ENCODE measurements at regions not wholly inside any gene's neighbourhood (a gene's known extent, or its start where the extent isn't known, plus 50 kb on each side); places are given as distances from the start of the nearest gene placed in this dataset.
A peak's percentile ranks its signal among the peaks of the same experiment; 100 is the strongest.

DNA sequence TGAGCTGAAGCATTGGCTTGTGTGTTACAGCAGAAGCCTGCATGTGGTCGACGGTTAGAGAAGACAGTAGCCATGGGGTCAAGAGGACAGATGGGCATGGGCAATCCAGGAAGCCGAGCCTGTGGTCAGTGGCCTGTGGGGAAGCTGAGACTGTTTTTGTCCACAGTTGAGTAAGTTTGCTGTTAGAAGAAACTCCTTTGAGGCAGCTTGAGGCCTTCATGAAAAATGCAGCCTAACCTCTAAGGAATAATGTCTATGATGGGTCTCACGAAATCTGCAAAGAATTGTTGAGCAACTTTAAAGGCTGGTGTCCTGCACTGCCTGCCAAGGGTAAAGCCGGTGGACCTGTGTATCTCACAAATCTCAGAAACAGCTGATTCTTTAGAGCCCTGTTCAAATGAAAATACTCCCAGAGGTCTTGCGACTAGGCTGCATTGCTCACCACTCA is 322.4 kb downstream of the SETD4 start:
- DNase-seq (ENCODE audit: low read depth): peak; percentile 82
- H3K4me3 ChIP-seq (ENCODE audit: low read length): no peak overlapping the region
- TF ChIP-seq, protein P1, sequence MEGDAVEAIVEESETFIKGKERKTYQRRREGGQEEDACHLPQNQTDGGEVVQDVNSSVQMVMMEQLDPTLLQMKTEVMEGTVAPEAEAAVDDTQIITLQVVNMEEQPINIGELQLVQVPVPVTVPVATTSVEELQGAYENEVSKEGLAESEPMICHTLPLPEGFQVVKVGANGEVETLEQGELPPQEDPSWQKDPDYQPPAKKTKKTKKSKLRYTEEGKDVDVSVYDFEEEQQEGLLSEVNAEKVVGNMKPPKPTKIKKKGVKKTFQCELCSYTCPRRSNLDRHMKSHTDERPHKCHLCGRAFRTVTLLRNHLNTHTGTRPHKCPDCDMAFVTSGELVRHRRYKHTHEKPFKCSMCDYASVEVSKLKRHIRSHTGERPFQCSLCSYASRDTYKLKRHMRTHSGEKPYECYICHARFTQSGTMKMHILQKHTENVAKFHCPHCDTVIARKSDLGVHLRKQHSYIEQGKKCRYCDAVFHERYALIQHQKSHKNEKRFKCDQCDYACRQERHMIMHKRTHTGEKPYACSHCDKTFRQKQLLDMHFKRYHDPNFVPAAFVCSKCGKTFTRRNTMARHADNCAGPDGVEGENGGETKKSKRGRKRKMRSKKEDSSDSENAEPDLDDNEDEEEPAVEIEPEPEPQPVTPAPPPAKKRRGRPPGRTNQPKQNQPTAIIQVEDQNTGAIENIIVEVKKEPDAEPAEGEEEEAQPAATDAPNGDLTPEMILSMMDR (conservative IDR thresholded peaks at IDR 0.05; ENCODE audit: low read length): no peak

DNA sequence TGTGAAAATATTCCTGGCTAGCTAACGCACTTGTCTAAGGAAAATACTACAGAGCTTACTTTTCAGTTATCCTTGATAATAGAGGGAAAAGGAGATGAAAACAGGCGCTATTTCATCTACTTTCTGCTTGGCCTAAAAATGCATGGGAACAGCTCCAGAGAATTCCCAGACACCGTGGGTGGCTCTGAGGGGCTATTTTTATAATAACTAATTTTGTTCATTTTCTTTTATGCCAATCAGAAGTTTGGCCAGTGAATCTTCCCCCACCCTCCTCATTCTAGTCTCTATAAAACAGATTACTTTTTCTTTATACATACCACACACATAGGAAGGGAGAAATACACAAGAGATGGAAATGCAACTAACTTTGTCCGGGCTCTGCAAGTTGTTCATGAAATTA is 322.9 kb downstream of the SETD4 start:
- H3K4me3 ChIP-seq (ENCODE audit: low read length): no peak overlapping the region
- TF ChIP-seq, protein P1 (conservative IDR thresholded peaks at IDR 0.05; ENCODE audit: low read length): no peak
- no peak for DNase-seq (ENCODE audit: low read depth)

DNA sequence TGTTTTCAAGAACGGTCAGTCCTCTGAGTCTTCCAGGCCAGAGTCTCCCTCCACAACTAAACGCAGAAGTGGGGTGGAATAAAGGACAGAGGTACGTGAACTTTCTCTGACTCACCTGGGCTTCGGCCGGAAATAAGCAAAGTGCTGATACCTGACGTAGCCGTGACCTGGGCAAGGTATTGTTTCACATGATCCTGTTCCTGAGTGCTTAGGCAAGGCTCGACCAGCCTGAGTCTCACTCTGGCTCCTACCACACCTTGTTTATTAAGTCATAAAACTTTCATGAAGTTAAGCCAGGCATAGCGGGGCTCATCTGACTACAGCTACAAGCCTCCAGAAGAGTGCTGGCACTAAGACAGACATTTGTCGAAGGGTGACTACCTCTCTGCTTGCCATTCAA is 327.5 kb downstream of the SETD4 start:
- TF ChIP-seq, protein P1 (conservative IDR thresholded peaks at IDR 0.05; ENCODE audit: low read length): no peak
- no peak for DNase-seq (ENCODE audit: low read depth)
- H3K4me3 ChIP-seq (ENCODE audit: low read length): no peak overlapping the region

GRCh38 chr21:35730325-35730724 is 330.0 kb downstream of the SETD4 start:
- TF ChIP-seq, protein P1 (conservative IDR thresholded peaks at IDR 0.05; ENCODE audit: low read length): no peak
- DNase-seq (ENCODE audit: low read depth): no peak
- no peak overlapping the region for H3K4me3 ChIP-seq (ENCODE audit: low read length)

DNA sequence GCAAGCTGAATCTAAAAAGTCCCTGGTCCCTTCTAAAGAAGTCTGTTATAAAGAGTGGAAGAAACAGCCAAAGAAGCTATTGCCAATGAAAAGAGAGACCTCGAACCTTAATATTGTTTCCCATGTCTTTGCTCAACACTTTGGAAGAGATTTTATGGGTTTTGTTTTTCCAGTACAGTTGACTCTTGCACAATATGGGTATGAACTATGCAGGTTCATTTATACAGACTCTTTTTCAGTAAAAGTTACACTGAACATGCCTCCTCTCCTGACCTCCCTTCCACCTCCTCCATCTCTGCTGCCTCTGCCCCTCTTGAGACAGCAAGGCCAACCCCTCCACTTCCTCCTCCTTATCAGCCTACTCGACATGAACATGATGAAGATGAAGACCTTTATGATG is 332.5 kb downstream of the SETD4 start:
- no peak overlapping the region for H3K4me3 ChIP-seq (ENCODE audit: low read length)
- no peak for DNase-seq (ENCODE audit: low read depth)
- TF ChIP-seq, protein P1 (conservative IDR thresholded peaks at IDR 0.05; ENCODE audit: low read length): no peak

DNA sequence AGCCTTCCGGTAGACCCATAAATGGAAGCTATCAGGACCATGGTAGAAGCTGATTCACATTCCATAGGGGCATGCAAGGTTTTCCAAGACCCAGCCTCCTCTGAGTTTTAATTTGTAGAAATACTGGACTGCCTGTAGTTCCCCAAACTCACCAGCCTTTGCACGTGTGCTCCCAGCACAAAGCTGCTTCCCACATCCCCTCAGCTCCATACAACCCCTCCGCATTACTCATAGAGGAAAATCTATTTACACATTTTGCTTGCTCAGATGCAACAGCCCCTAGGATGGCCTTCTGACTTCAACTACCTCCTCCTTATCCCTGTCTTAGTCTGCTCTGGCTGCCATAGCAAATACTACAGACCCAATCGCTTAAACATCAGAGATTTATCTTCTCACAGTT is 336.2 kb downstream of the SETD4 start:
- H3K4me3 ChIP-seq (ENCODE audit: low read length): no peak overlapping the region

DNA sequence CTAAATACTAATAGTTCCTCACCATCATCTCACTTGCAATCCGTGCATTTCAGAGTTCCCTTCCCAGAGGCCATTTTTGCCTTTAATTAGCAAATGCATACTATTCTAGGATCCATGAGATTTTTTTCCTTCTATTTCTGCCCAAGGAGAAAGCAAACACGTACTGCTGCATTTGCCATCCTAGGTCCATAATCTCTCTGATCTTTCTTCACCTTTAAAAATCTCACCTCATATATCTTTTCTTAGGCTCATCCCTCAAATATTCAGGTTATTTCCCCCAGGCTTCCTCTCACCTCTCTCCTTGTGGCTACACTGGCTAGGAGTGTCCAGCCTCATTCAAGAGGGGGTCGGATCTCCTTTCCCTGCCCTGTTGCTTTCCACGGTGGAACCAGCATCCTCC is 338.6 kb downstream of the SETD4 start:
- no peak for DNase-seq (ENCODE audit: low read depth)
- TF ChIP-seq, protein P1 (conservative IDR thresholded peaks at IDR 0.05; ENCODE audit: low read length): no peak
- no peak overlapping the region for H3K4me3 ChIP-seq (ENCODE audit: low read length)

More for the DNA sequence above, 336.2 kb downstream of the SETD4 start:
- no peak for DNase-seq (ENCODE audit: low read depth)
- TF ChIP-seq, protein P1 (conservative IDR thresholded peaks at IDR 0.05; ENCODE audit: low read length): no peak
